IMR-90 (cell line): ENCODE measurements at regions not wholly inside any gene's neighbourhood (a gene's known extent, or its start where the extent isn't known, plus 50 kb on each side); places are given as distances from the start of the nearest gene placed in this dataset.

Experiments used
- ATAC-seq: fragments of 200-7000 bp; cut with Tn5 transposase; 2 replicates; pipeline ENCODE4 v1.9.1; 2020; ENCODE audit warnings: low read depth, mild to moderate bottlenecking, moderate library complexity
- BruUV-seq: library from RNA; stranded (reverse); fragments of 400-500 nt; replicated peaks from 2 replicates; lab custom pipeline; 2021; lab: Mats Ljungman, UMichigan
- CTCF ChIA-PET: fragments of 300-600 bp; formaldehyde crosslinking; extraction: SDS; loops from one replicate; lab custom pipeline; 2021; ENCODE audit warnings: antibody characterized with exemption; lab: Yijun Ruan, JAX
- POLR2A ChIA-PET: fragments of 300-600 bp; sonication (Branson Sonifier 250); formaldehyde crosslinking; loops from one replicate; lab custom pipeline; 2022; ENCODE audit warnings: antibody characterized with exemption; ENCODE audit not compliant: unreplicated experiment; lab: Charles Lee
- DNase-seq: peaks from one replicate; pipeline ENCODE4 v3.0.0; 2013
- H2AFZ ChIP-seq: replicated peaks from 2 replicates; pipeline ENCODE3; 2013; ENCODE audit warnings: low read length, mild to moderate bottlenecking; ENCODE audit not compliant: poor library complexity
- H2AK5ac ChIP-seq: 2 replicates; pipeline ENCODE4 v1.6.1; 2013; ENCODE audit warnings: low read depth, low read length, inconsistent platforms
- H2AK9ac ChIP-seq: replicated peaks from 2 replicates; pipeline ENCODE3; 2013; ENCODE audit warnings: mild to moderate bottlenecking, low read depth, low read length, moderate library complexity; ENCODE audit not compliant: poor library complexity
- H2BK120ac ChIP-seq: 2 replicates; pipeline ENCODE4 v1.6.1; 2013; ENCODE audit warnings: low read depth, low read length, inconsistent platforms
- H2BK15ac ChIP-seq: 3 replicates; pipeline ENCODE4 v1.6.1; 2013; ENCODE audit warnings: low read depth, low read length, inconsistent platforms
- H2BK20ac ChIP-seq: 2 replicates; pipeline ENCODE4 v1.6.1; 2013; ENCODE audit warnings: low read depth, mild to moderate bottlenecking, inconsistent platforms, low read length, moderate library complexity
- H2BK5ac ChIP-seq: 2 replicates; pipeline ENCODE4 v1.6.1; 2013; ENCODE audit warnings: mild to moderate bottlenecking, low read depth, low read length, inconsistent platforms; ENCODE audit not compliant: poor library complexity, severe bottlenecking
- H3K14ac ChIP-seq: replicated peaks from 2 replicates; pipeline ENCODE4 v1.6.1; 2013; ENCODE audit warnings: low read depth, low read length, inconsistent platforms
- H3K18ac ChIP-seq: 2 replicates; pipeline ENCODE4 v1.6.1; 2013; ENCODE audit warnings: low read depth, low read length, control low read depth
- H3K23ac ChIP-seq: 2 replicates; pipeline ENCODE4 v1.6.1; 2013; ENCODE audit warnings: low read depth, low read length, inconsistent platforms
- H3K27ac ChIP-seq: 2 replicates; pipeline ENCODE4 v1.5.1; 2013; ENCODE audit warnings: mild to moderate bottlenecking, control low read depth, low read length; ENCODE audit not compliant: insufficient read depth
- H3K27me3 ChIP-seq: 2 replicates; pipeline ENCODE4 v1.6.1; 2013; ENCODE audit warnings: low read length; ENCODE audit not compliant: control insufficient read depth, insufficient read depth
- H3K36me3 ChIP-seq: 2 replicates; pipeline ENCODE4 v1.6.1; 2013; ENCODE audit warnings: low read length, mixed read lengths; ENCODE audit not compliant: control insufficient read depth, insufficient read depth
- H3K4ac ChIP-seq: 2 replicates; pipeline ENCODE4 v1.6.1; 2013; ENCODE audit warnings: low read depth, low read length, inconsistent platforms
- H3K4me1 ChIP-seq: 2 replicates; pipeline ENCODE4 v1.6.1; 2013; ENCODE audit warnings: low read length, mixed read lengths; ENCODE audit not compliant: control insufficient read depth, insufficient read depth
- H3K4me2 ChIP-seq: 2 replicates; pipeline ENCODE4 v1.6.1; 2013; ENCODE audit warnings: low read depth, mild to moderate bottlenecking, control low read depth, low read length, moderate library complexity
- H3K4me3 ChIP-seq: 2 replicates; pipeline ENCODE4 v1.5.1; 2013; ENCODE audit warnings: low read depth, mild to moderate bottlenecking, control low read depth, low read length, moderate library complexity; ENCODE audit not compliant: insufficient read depth
- H3K56ac ChIP-seq: 2 replicates; pipeline ENCODE4 v1.6.1; 2013; ENCODE audit warnings: low read length, inconsistent platforms; ENCODE audit not compliant: insufficient read depth; ENCODE audit errors: extremely low read depth
- H3K79me1 ChIP-seq, 2 experiments: 2 replicates each; pipeline ENCODE4 v1.6.1; 2013; ENCODE audit warnings: low read length in 2 of 2, inconsistent platforms in 1 of 2, low read depth in 1 of 2
- H3K9ac ChIP-seq: 2 replicates; pipeline ENCODE4 v1.6.1; 2013; ENCODE audit warnings: low read depth, low read length, control low read depth
- H3K9me1 ChIP-seq: 2 replicates; pipeline ENCODE4 v1.6.1; 2013; ENCODE audit warnings: low read length, inconsistent platforms; ENCODE audit not compliant: insufficient read depth
- H3K9me3 ChIP-seq: 2 replicates; pipeline ENCODE4 v1.6.1; 2013; ENCODE audit warnings: low read length; ENCODE audit not compliant: control insufficient read depth, insufficient read depth
- H4K20me1 ChIP-seq: 2 replicates; pipeline ENCODE4 v1.6.1; 2013; ENCODE audit warnings: low read length, inconsistent platforms; ENCODE audit not compliant: insufficient read depth
- H4K5ac ChIP-seq: 2 replicates; pipeline ENCODE4 v1.6.1; 2013; ENCODE audit warnings: mild to moderate bottlenecking, low read depth, low read length, control low read depth
- H4K8ac ChIP-seq, 2 experiments: 2 replicates each; pipeline ENCODE4 v1.6.1; 2013; ENCODE audit warnings: low read depth in 2 of 2, low read length in 2 of 2, control low read depth in 1 of 2, inconsistent platforms in 1 of 2
- H4K91ac ChIP-seq: 2 replicates; pipeline ENCODE4 v1.6.1; 2013; ENCODE audit warnings: low read depth, low read length, inconsistent platforms; ENCODE audit not compliant: insufficient read depth
- RCOR1 ChIP-seq: IDR thresholded peaks from 2 replicates; pipeline ENCODE4 v1.6.1; 2012; ENCODE audit warnings: mild to moderate bottlenecking, low read length, improper control_type of control experiment; ENCODE audit not compliant: insufficient replicate concordance
- WGBS, 2 experiments: methylation state at CpG; one replicate each; pipeline versions ENCODE4 v1.1.5 to v1.1.7; 2013; ENCODE audit warnings: missing lambda C conversion rate in 2 of 2; ENCODE audit not compliant: insufficient read length in 1 of 2; ENCODE audit errors: extremely low coverage in 2 of 2; 5-methylcytosine and 5-hydroxymethylcytosine counted together
- dilution Hi-C: fragments of 300-500 bp; cut with HindIII; formaldehyde crosslinking; loops from one replicate; pipeline ENCODE4 v1.14.3; 2018; ENCODE audit warnings: low sequenced_read_pairs; ENCODE audit not compliant: unreplicated experiment
- in situ Hi-C: fragments of 300-500 bp; cut with MboI; formaldehyde crosslinking; loops from 3 replicates; pipeline ENCODE4 v1.14.3; 2019; ENCODE audit warnings: low sequenced_read_pairs, inconsistent platforms, mixed read lengths
- intact Hi-C: fragments of 100-400 bp; cut with micrococcal nuclease; formaldehyde crosslinking; loops from 2 replicates; pipeline ENCODE4 v1.10.0; 2022

- no peak overlapping the region for H3K4ac ChIP-seq
Observed at GRCh38 chr11:70931430-70931829, 320.9 kb downstream of the SHANK2 start.

More at GRCh38 chr11:70931430-70931829, 320.9 kb downstream of the SHANK2 start:
- intact Hi-C loops (no loop called here), in situ Hi-C loops (no loop called here), dilution Hi-C loops (no loop called here)
- CTCF ChIA-PET = no interaction called here
- 80% methylated on average over 1 of the region's 12 CpGs; no CpG with 5 or more reads in 1 of the 2 experiments for WGBS, 2 experiments
- Histone ChIP-seq H2AK5ac (no peak overlapping the region), H3K9me1 (no peaks in the 10 kb centered on the region), H2AFZ (no peak overlapping the region), H3K36me3 (no peaks in the 10 kb centered on the region), H4K5ac (no peak overlapping the region), H2BK5ac (no peak overlapping the region), H3K9ac (no peak overlapping the region), H3K4me1 (peaks cover 2% of the 10 kb centered on the region; the same call in 1 of the 2 replicates), H4K20me1 (no peaks in the 10 kb centered on the region; the same call in 1 of the 2 replicates), H3K9me3 (peaks cover 10% of the 10 kb centered on the region), H3K4me3 (no peak overlapping the region), H2BK15ac (no peak overlapping the region), H4K8ac (no peak overlapping the region), H3K14ac (no peak overlapping the region), H2AK9ac (no peak overlapping the region), H3K23ac (no peak overlapping the region), H2BK20ac (no peak overlapping the region), H4K91ac (no peak overlapping the region), H3K27me3 (no peaks in the 10 kb centered on the region), H3K18ac (no peak overlapping the region), H2BK120ac (no peak overlapping the region), H3K27ac (no peak overlapping the region), H3K79me1 (no peaks in the 10 kb centered on the region), H3K4me2 (no peak overlapping the region), H3K56ac (no peak overlapping the region)
- POLR2A ChIA-PET = no interaction called here
- DNase-seq (no peak), ATAC-seq (no peak)
- TF ChIP-seq RCOR1 = no peak
- no TSS peak for BruUV-seq
